GM12865 (cell line): ENCODE measurements at regions not wholly inside any gene's neighbourhood (a gene's known extent, or its start where the extent isn't known, plus 50 kb on each side); places are given as distances from the start of the nearest gene placed in this dataset.

Experiments used
- DNase-seq: peaks from one replicate; pipeline ENCODE4 v3.0.0; 2010; ENCODE audit warnings: low read depth
- H3K4me3 ChIP-seq: 2 replicates; pipeline ENCODE4 v1.5.1; 2011; ENCODE audit warnings: mild to moderate bottlenecking, low read depth, low read length, control low read depth
- CTCF ChIP-seq: IDR thresholded peaks from 2 replicates; pipeline ENCODE4 v1.5.1; 2011; ENCODE audit warnings: low read length, control low read depth, low read depth, inconsistent platforms; ENCODE audit not compliant: insufficient read depth; ENCODE audit errors: missing control alignments

DNA sequence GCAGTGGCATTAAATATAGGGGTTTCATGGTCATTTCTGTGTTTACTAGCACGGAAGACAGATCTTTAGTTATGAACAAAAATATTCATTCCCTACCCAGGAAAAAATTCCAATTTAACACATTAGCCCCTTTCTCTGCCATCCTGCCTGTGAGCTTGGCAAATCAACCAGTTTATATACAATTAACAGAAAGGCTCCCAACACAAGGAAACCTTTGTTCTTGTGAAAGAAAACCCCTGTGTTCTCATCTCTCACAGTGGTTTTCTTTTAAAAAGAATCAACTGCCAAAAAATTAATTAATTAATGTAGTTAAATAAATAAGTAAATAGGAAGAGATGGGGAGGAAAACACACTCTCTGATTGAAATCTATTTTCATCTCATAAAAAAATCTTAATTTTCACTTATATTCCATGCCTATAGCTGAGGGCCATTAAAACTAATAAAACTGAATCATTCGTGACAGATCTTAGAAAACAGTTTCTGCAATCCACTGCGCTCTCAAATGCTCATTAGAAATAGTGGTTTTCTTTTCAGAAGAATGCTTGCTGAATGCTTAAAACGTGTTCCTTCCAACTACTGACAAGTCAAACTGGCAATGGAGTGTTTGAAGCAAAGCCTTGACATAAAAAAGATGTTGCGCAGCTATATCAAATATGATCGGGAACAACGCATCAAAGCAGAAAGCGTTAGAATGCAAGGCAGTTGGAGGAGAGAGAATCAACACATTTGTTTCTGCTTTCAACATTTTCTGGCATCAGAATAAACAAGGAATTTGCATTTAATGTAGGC lies 387.7 kb downstream of the TLR4 start:
- TF ChIP-seq CTCF, result no peak
- H3K4me3 ChIP-seq, result no peak overlapping the region
- DNase-seq, result no peak

GRCh38 chr9:118094387-118094786 lies 390.2 kb downstream of the TLR4 start:
- H3K4me3 ChIP-seq, result no peak overlapping the region
- DNase-seq, result no peak
- TF ChIP-seq CTCF, result no peak

DNA sequence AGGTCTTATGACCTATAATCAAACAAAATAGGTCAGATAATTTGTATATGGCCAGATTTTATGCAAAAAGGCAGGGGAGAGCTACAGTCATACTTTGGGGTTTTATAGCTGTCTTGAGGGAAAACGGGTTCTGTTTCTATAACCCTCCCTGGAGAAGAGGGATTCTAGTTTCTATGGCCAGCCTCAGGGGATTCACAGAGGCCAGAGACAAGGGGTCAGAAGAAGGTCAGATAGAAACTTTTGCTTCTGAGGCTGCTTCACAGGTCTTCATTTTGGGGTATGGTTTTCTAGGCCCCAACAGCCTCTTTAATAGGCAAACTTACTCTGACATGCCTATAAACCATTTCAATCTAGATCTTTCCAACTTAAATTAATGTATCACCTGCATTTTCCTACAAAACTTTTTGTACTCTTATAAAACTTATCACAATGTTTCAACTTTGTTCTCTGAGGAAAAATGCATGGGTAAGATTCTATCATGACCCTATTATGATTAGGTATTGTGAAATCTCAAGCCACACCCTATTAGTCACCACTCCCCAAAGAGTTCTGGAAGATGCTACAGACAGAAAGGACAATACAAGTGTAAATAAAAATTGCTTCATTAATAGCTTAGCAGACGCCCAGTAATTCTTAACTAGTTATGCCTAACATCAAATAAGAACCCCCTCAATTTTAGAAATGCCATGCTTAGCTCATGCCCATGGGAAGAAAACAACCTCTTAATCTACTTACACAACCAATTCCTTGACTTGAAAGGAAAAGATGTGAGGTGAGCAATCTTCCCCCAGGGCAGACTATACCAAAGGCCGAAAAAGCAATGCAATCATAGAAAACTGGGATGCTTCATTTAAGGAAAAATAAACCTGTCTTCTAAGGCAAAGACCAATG lies 396.6 kb downstream of the TLR4 start:
- DNase-seq, result no peak
- no peak overlapping the region for H3K4me3 ChIP-seq
- TF ChIP-seq CTCF, result no peak

- no peak for DNase-seq
- TF ChIP-seq CTCF, result no peak
- H3K4me3 ChIP-seq, result no peak overlapping the region
Measured at GRCh38 chr9:118104363-118104762, 400.2 kb downstream of the TLR4 start.

DNA sequence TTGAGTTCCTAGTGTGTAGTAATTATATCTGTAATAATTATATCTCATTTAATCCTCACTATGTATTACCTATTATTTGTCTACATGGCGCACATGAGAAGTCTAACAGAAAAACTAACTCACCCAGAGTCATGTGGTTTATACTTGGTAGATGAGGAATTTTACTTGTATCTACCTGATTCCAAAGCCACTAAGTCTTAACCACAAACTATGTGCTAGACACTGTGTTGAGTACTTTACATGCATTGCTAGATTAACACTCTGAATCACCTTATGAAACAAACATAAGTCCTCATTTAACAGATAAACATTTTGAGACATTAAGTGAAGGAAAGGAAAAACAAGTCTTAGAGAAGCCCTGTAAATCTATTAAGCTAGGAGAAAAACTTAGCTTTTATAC lies 404.8 kb downstream of the TLR4 start:
- H3K4me3 ChIP-seq, result no peak overlapping the region
- TF ChIP-seq CTCF, result no peak
- DNase-seq, result no peak

DNA sequence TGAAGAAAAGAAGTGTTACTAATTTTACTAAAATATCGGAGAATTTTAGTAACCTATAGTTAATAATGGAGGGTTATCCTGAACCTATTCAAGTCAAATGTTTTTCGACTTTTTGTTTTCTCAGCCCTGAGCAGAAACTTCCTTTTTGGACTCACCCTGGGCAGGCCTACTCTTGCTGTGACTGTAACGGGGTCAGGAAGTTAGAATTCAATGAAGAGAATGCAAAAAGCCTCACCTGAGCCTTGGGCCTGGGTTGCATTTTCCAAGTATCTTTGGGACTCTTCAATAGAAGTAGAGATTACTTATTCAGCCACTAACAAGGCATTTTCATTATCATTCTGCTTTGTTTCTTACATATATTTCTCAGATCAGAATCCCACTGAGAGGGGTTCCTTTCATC lies 405.3 kb downstream of the TLR4 start:
- no peak overlapping the region for H3K4me3 ChIP-seq
- no peak for TF ChIP-seq CTCF
- DNase-seq, result no peak
